Transverse colon (tissue), 4 donors: ENCODE measurements at regions not wholly inside any gene's neighbourhood (a gene's known extent, or its start where the extent isn't known, plus 50 kb on each side); places are given as distances from the start of the nearest gene placed in this dataset.

Experiments used
- CTCF ChIP-seq, 5 experiments: fragments of 200-600 bp in 3 of 5; fragments of 450-650 bp in 2 of 5; sonication (generic) in 3 of 5; IDR thresholded peaks; 1 replicate in 2 of 5; 2 replicates in 3 of 5; pipeline ENCODE4 v1.5.1; 2016 to 2017; ENCODE audit warnings: antibody characterized with exemption in 5 of 5, inconsistent platforms in 3 of 5, mild to moderate bottlenecking in 2 of 5, moderate library complexity in 1 of 5
- EP300 ChIP-seq: sonication (generic); formaldehyde crosslinking; IDR thresholded peaks from one replicate; pipeline ENCODE4 v1.6.1; 2017; ENCODE audit warnings: antibody characterized with exemption, low read depth
- POLR2A ChIP-seq: fragments of 450-650 bp; IDR thresholded peaks from one replicate; pipeline ENCODE4 v1.6.1; 2016; ENCODE audit warnings: antibody characterized with exemption, mild to moderate bottlenecking, moderate library complexity
- POLR2AphosphoS5 ChIP-seq, 3 donors: sonication (generic); formaldehyde crosslinking; IDR thresholded peaks; one replicate each; pipeline ENCODE4 v1.6.1; 2016; ENCODE audit warnings: antibody characterized with exemption in 3 of 3

GRCh38 chr1:163477276-163477830, 155.6 kb downstream of the NUF2 start:
- TF ChIP-seq POLR2A (no peak), CTCF (IDR thresholded peaks at IDR 0.05) (no peak), EP300 (no peak), POLR2AphosphoS5 (IDR thresholded peaks at IDR 0.05) (no peak)
